ENCODE measurements at regions not wholly inside any gene's neighbourhood (a gene's known extent, or its start where the extent isn't known, plus 50 kb on each side); places are given as distances from the start of the nearest gene placed in this dataset.
A peak's percentile ranks its signal among the peaks of the same experiment; 100 is the strongest.

DNA sequence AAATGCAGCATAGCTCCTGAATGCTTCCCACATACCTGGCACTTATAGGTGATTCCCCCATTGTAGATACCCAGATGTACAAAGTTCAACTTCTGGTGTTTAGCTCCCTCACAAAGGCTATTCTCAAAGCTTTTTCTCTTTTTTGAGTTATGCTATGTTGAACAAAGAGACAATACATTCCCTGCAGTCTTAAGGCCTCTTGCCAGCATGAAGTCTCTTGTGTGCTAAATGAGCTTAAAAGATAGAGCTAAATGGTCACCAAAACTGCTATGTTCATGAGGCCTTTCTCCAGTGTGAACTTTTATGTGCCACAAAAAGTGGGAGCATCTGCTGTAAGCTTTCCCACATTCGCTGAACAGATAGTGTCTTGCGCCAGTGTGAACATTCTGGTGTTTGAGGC is 111.2 kb upstream of the TMEM47 start:
- no peak overlapping the region for H3K27ac ChIP-seq
- no peak for DNase-seq (ENCODE audit: low spot score)
- no peaks in the 10 kb centered on the region for H3K27me3 ChIP-seq (replicated peaks; ENCODE audit: insufficient read depth)
- ATAC-seq (ENCODE audit: insufficient number of reproducible peaks, low FRiP score, low read depth): no peak
- no peak overlapping the region for H3K4me3 ChIP-seq
- no peaks in the 10 kb centered on the region for H3K36me3 ChIP-seq
- TF ChIP-seq, protein P1, sequence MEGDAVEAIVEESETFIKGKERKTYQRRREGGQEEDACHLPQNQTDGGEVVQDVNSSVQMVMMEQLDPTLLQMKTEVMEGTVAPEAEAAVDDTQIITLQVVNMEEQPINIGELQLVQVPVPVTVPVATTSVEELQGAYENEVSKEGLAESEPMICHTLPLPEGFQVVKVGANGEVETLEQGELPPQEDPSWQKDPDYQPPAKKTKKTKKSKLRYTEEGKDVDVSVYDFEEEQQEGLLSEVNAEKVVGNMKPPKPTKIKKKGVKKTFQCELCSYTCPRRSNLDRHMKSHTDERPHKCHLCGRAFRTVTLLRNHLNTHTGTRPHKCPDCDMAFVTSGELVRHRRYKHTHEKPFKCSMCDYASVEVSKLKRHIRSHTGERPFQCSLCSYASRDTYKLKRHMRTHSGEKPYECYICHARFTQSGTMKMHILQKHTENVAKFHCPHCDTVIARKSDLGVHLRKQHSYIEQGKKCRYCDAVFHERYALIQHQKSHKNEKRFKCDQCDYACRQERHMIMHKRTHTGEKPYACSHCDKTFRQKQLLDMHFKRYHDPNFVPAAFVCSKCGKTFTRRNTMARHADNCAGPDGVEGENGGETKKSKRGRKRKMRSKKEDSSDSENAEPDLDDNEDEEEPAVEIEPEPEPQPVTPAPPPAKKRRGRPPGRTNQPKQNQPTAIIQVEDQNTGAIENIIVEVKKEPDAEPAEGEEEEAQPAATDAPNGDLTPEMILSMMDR (IDR thresholded peaks at IDR 0.05): no peak
- no peaks in the 10 kb centered on the region for H3K4me1 ChIP-seq (ENCODE audit: control insufficient read depth in 1 of 2, low read depth in 2 of 2)
- no peaks in the 10 kb centered on the region for H3K9me3 ChIP-seq

DNA sequence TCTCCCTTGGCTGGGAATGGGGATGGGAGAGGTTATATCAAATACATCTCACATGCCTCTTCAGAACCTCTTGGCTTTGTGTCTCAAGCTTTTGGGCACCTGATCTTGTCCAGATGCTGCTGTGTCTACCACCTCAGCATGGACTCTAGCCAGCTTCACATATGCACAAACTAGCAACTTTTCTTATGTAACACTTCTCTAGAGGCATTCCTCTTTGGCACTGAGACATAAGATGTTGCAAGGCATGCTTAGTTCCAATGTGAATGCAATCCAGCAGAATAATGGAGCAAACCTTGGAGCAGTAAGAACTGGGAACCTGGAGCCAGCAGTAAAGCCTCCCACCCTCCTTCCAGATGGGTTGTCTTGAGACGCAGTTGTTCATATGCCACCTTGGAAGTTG is 113.4 kb upstream of the TMEM47 start:
- Histone ChIP-seq H3K4me3 (no peak overlapping the region), H3K27me3 (replicated peaks; ENCODE audit: insufficient read depth) (no peaks in the 10 kb centered on the region), H3K4me1 (ENCODE audit: control insufficient read depth in 1 of 2, low read depth in 2 of 2) (no peaks in the 10 kb centered on the region), H3K27ac (no peak overlapping the region), H3K36me3 (no peaks in the 10 kb centered on the region), H3K9me3 (no peaks in the 10 kb centered on the region)
- ATAC-seq (ENCODE audit: insufficient number of reproducible peaks, low FRiP score, low read depth) (no peak), DNase-seq (ENCODE audit: low spot score) (no peak)
- TF ChIP-seq, protein P1 (IDR thresholded peaks at IDR 0.05): no peak

DNA sequence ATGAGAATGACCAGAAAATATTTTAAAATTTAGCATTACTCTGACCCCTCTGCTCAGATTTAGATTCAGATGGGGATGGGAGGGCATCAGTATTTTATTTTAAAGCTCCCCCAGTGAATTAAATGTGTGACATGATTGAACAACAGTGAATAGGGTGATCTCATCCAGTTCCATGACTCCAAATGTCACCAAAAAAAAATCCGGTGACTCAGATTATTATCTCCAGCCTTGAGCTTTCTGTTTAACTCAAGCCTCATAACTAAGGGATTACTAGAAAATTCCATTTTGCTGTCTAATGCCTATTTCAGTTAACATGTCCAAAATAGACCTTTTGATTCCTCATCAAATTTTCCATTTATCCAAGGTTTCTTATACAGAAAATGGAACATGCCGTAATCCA is 121.8 kb upstream of the TMEM47 start:
- ATAC-seq (ENCODE audit: insufficient number of reproducible peaks, low FRiP score, low read depth) (peak; percentile 95), DNase-seq (ENCODE audit: low spot score) (no peak)
- no peak overlapping the region for H3K4me3 ChIP-seq
- no peaks in the 10 kb centered on the region for H3K4me1 ChIP-seq (ENCODE audit: control insufficient read depth in 1 of 2, low read depth in 2 of 2)
- H3K27me3 ChIP-seq (replicated peaks; ENCODE audit: insufficient read depth): no peaks in the 10 kb centered on the region
- H3K36me3 ChIP-seq: no peaks in the 10 kb centered on the region
- no peaks in the 10 kb centered on the region for H3K9me3 ChIP-seq
- H3K27ac ChIP-seq: peak overlapping the region; percentile 34 to 70
- TF ChIP-seq, protein P1 (IDR thresholded peaks at IDR 0.05): no peak

DNA sequence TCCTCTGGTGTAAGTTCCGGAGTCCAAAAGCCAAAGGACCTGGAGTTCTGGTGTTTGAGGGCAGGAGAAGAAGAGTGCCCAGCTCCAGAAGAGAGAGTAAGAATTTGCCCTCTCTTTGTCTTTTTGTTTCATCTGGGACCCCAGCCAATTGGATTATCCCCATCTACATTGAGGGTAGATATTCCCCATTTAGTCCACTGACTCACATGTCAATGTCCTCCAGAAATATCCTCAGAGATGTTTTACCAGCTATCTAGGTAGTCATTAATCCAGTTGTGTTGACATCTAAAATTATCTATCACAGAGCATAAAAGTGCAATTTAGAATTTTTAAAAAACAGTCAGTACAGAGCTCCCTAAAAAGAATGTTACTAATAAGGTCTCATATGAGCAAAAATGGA is 132.9 kb upstream of the TMEM47 start:
- ATAC-seq (ENCODE audit: insufficient number of reproducible peaks, low FRiP score, low read depth) (no peak), DNase-seq (ENCODE audit: low spot score) (no peak)
- H3K4me1 ChIP-seq (ENCODE audit: control insufficient read depth in 1 of 2, low read depth in 2 of 2): no peaks in the 10 kb centered on the region
- no peak overlapping the region for H3K4me3 ChIP-seq
- H3K27me3 ChIP-seq (replicated peaks; ENCODE audit: insufficient read depth): no peaks in the 10 kb centered on the region
- H3K9me3 ChIP-seq: no peaks in the 10 kb centered on the region
- H3K36me3 ChIP-seq: no peaks in the 10 kb centered on the region
- TF ChIP-seq, protein P1 (IDR thresholded peaks at IDR 0.05): no peak
- peak overlapping the region; percentile 17 to 22 for H3K27ac ChIP-seq

DNA sequence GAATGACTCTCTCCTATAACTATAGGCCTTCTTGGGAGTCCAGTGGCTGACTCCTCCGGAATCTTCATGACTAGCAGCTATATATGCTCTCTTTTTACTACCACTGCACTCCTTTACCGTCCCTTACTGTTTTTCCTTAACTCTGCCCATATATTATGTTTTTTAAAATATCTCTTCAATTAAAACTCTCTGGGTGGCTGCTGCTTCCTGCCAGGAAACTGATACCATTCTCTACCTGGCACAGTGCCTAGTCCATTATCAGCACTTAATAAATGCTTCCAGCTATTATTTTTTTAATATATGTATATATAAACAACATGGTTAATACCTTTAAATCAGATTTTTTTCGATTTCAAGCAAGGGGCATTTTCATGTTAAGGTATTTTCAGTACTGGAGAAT is 136.6 kb upstream of the FAM47B start:
- DNase-seq (ENCODE audit: low spot score) (no peak), ATAC-seq (ENCODE audit: insufficient number of reproducible peaks, low FRiP score, low read depth) (no peak)
- no peak overlapping the region for H3K4me3 ChIP-seq
- H3K4me1 ChIP-seq (ENCODE audit: control insufficient read depth in 1 of 2, low read depth in 2 of 2): peaks cover 6 to 12% of the 10 kb centered on the region in 2 donors
- TF ChIP-seq, protein P1 (IDR thresholded peaks at IDR 0.05): no peak
- no peak overlapping the region for H3K27ac ChIP-seq
- no peaks in the 10 kb centered on the region for H3K36me3 ChIP-seq
- H3K27me3 ChIP-seq (replicated peaks; ENCODE audit: insufficient read depth): no peaks in the 10 kb centered on the region
- no peaks in the 10 kb centered on the region for H3K9me3 ChIP-seq
